Trophoblast cell (in vitro differentiated cells and primary cell): ENCODE measurements at regions not wholly inside any gene's neighbourhood (a gene's known extent, or its start where the extent isn't known, plus 50 kb on each side); places are given as distances from the start of the nearest gene placed in this dataset.

Experiments
- DNase-seq, 2 donors: peaks; one replicate each; pipeline ENCODE4 v3.0.0-alpha.2; 2016
- H2AFZ ChIP-seq: 2 replicates; pipeline ENCODE4 v1.6.1; 2013; ENCODE audit warnings: low read length, moderate library complexity, mild to moderate bottlenecking; ENCODE audit not compliant: insufficient read depth, poor library complexity
- H2AK5ac ChIP-seq: 2 replicates; pipeline ENCODE4 v1.6.1; 2013; ENCODE audit warnings: mild to moderate bottlenecking, low read length
- H2BK120ac ChIP-seq: 2 replicates; pipeline ENCODE4 v1.6.1; 2013; ENCODE audit warnings: low read length, mild to moderate bottlenecking, moderate library complexity; ENCODE audit not compliant: insufficient read depth, poor library complexity
- H2BK12ac ChIP-seq: 2 replicates; pipeline ENCODE4 v1.6.1; 2013; ENCODE audit warnings: mild to moderate bottlenecking, low read length, moderate library complexity
- H2BK5ac ChIP-seq: 2 replicates; pipeline ENCODE4 v1.6.1; 2013; ENCODE audit warnings: low read length, low read depth, moderate library complexity, mild to moderate bottlenecking; ENCODE audit not compliant: poor library complexity
- H3K14ac ChIP-seq: 2 replicates; pipeline ENCODE4 v1.6.1; 2013; ENCODE audit warnings: mild to moderate bottlenecking, low read length
- H3K18ac ChIP-seq: 2 replicates; pipeline ENCODE4 v1.6.1; 2013; ENCODE audit warnings: mild to moderate bottlenecking, low read length
- H3K23ac ChIP-seq: 2 replicates; pipeline ENCODE4 v1.6.1; 2013; ENCODE audit warnings: low read length
- H3K27ac ChIP-seq: 2 replicates; pipeline ENCODE4 v1.5.1; 2013; ENCODE audit warnings: low read depth, mild to moderate bottlenecking, inconsistent platforms, low read length, moderate library complexity
- H3K27me3 ChIP-seq: 2 replicates; pipeline ENCODE4 v1.6.1; 2013; ENCODE audit warnings: inconsistent platforms, mild to moderate bottlenecking, low read length, moderate library complexity; ENCODE audit not compliant: insufficient read depth
- H3K36me3 ChIP-seq, 2 experiments: 1 replicate in 1 of 2; 2 replicates in 1 of 2; pipeline ENCODE4 v1.6.1; 2013; ENCODE audit warnings: low read length in 2 of 2, mild to moderate bottlenecking in 2 of 2, moderate library complexity in 1 of 2; ENCODE audit not compliant: insufficient read depth in 2 of 2, control insufficient read depth in 1 of 2
- H3K4ac ChIP-seq: 2 replicates; pipeline ENCODE4 v1.6.1; 2013; ENCODE audit warnings: low read depth, mild to moderate bottlenecking, low read length, moderate library complexity
- H3K4me1 ChIP-seq, 2 experiments: 1 replicate in 1 of 2; 2 replicates in 1 of 2; pipeline ENCODE4 v1.6.1; 2013; ENCODE audit warnings: low read length in 2 of 2, mild to moderate bottlenecking in 2 of 2, moderate library complexity in 1 of 2; ENCODE audit not compliant: insufficient read depth in 2 of 2, control insufficient read depth in 1 of 2
- H3K4me2 ChIP-seq: 2 replicates; pipeline ENCODE4 v1.6.1; 2013; ENCODE audit warnings: inconsistent platforms, mild to moderate bottlenecking, low read length, moderate library complexity
- H3K4me3 ChIP-seq: 2 replicates; pipeline ENCODE4 v1.5.1; 2013; ENCODE audit warnings: mild to moderate bottlenecking, low read depth, low read length, inconsistent platforms
- H3K79me1 ChIP-seq: one replicate; pipeline ENCODE4 v1.6.1; 2013; ENCODE audit warnings: low read length
- H3K79me2 ChIP-seq: 2 replicates; pipeline ENCODE4 v1.6.1; 2013; ENCODE audit warnings: low read length, mild to moderate bottlenecking; ENCODE audit not compliant: control insufficient read depth, insufficient read depth, poor library complexity
- H3K9ac ChIP-seq: 2 replicates; pipeline ENCODE4 v1.6.1; 2013; ENCODE audit warnings: mild to moderate bottlenecking, low read length
- H3K9me3 ChIP-seq: 2 replicates; pipeline ENCODE4 v1.6.1; 2013; ENCODE audit warnings: low read depth, mild to moderate bottlenecking, control low read depth, inconsistent platforms, low read length; ENCODE audit not compliant: insufficient read depth
- H4K12ac ChIP-seq: 2 replicates; pipeline ENCODE4 v1.6.1; 2013; ENCODE audit warnings: low read depth, mild to moderate bottlenecking, low read length, moderate library complexity
- H4K8ac ChIP-seq: 2 replicates; pipeline ENCODE4 v1.6.1; 2013; ENCODE audit warnings: low read depth, mild to moderate bottlenecking, low read length, moderate library complexity
- H4K91ac ChIP-seq: one replicate; pipeline ENCODE4 v1.6.1; 2013; ENCODE audit warnings: low read depth, mild to moderate bottlenecking, low read length, moderate library complexity
- WGBS: extraction: QIAGEN DNeasy Blood & Tissue Kit; methylation state at CpG from one replicate; pipeline ENCODE4 v1.1.7; 2013; ENCODE audit warnings: missing lambda C conversion rate; ENCODE audit not compliant: insufficient read length, insufficient coverage; ENCODE audit errors: extremely low coverage; 5-methylcytosine and 5-hydroxymethylcytosine counted together

GRCh38 chr13:26999499-26999898 is 172.1 kb downstream of the USP12 start:
- H2BK12ac ChIP-seq, result no peak overlapping the region
- peaks cover 4% of the 10 kb centered on the region for H3K9me3 ChIP-seq
- no peak overlapping the region for H2AK5ac ChIP-seq
- H2AFZ ChIP-seq, result no peak overlapping the region
- H3K14ac ChIP-seq, result no peak overlapping the region
- no peak overlapping the region for H3K4me3 ChIP-seq
- H3K9ac ChIP-seq, result no peak overlapping the region
- no peaks in the 10 kb centered on the region for H3K79me1 ChIP-seq
- H3K23ac ChIP-seq, result no peak overlapping the region
- H3K27ac ChIP-seq, result no peak overlapping the region
- H2BK120ac ChIP-seq, result no peak overlapping the region
- no peak overlapping the region for H3K4ac ChIP-seq
- DNase-seq, result no peak
- no peak overlapping the region for H3K4me2 ChIP-seq
- H4K91ac ChIP-seq, result no peak overlapping the region
- no peaks in the 10 kb centered on the region for H3K4me1 ChIP-seq
- no peak overlapping the region for H4K12ac ChIP-seq
- no peak overlapping the region for H2BK5ac ChIP-seq
- no peak overlapping the region for H4K8ac ChIP-seq
- H3K36me3 ChIP-seq, result no peaks in the 10 kb centered on the region
- no peaks in the 10 kb centered on the region for H3K27me3 ChIP-seq
- H3K18ac ChIP-seq, result no peak overlapping the region
- WGBS, result no CpG with 5 or more reads among the region's 7 CpGs
- no peaks in the 10 kb centered on the region for H3K79me2 ChIP-seq

GRCh38 chr13:26998292-26998691 is 173.3 kb downstream of the USP12 start:
- H3K4ac ChIP-seq, result no peak overlapping the region
- H2AFZ ChIP-seq, result no peak overlapping the region
- no peak for DNase-seq
- H3K27me3 ChIP-seq, result no peaks in the 10 kb centered on the region
- no peak overlapping the region for H2BK12ac ChIP-seq
- no peak overlapping the region for H4K12ac ChIP-seq
- no peaks in the 10 kb centered on the region for H3K36me3 ChIP-seq
- no peak overlapping the region for H2BK120ac ChIP-seq
- H2AK5ac ChIP-seq, result no peak overlapping the region
- H3K4me1 ChIP-seq, result no peaks in the 10 kb centered on the region
- no peak overlapping the region for H4K8ac ChIP-seq
- H3K14ac ChIP-seq, result no peak overlapping the region
- H2BK5ac ChIP-seq, result no peak overlapping the region
- H3K18ac ChIP-seq, result no peak overlapping the region
- H3K79me2 ChIP-seq, result no peaks in the 10 kb centered on the region
- H3K79me1 ChIP-seq, result no peaks in the 10 kb centered on the region
- no CpG with 5 or more reads among the region's 8 CpGs for WGBS
- no peak overlapping the region for H4K91ac ChIP-seq
- no peak overlapping the region for H3K27ac ChIP-seq
- no peak overlapping the region for H3K9ac ChIP-seq
- H3K4me2 ChIP-seq, result no peak overlapping the region
- H3K23ac ChIP-seq, result no peak overlapping the region
- H3K9me3 ChIP-seq, result peaks cover 2% of the 10 kb centered on the region
- H3K4me3 ChIP-seq, result no peak overlapping the region

DNA sequence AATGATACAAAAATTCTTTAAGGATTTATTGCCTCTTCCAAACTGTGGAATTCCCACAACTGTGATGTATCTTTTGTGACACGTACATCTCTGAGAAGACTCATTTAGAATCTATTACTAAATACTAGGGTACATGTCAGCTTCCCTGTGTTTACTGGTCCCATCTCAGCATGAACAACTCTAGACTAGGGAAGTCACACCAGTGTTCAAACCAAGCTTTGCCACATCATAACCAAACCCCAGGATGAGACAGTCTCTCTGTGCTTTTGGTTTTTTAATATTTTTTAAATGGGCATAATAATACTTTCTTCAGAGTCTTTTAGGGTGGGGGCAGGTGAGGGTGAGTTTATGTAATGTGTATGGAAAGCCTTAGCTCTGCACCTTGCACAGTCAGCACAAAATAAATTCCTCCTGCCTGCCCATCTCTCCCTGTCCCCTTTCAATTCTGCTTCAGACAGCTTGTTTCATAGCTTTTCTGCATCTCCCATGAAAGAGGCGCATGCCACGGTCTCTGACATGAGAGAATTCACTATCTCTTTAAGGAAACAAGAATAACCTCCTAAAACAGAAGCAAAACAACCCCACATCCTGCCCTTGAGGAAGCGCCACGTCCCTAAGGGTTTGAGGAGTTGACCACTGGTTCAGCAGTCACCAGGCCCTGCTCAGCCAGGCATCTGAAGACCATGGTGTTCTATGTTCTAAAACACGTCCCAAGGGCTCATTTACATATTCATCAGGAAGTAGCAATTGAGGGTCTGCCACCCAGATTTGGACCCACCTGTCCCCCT is 174.5 kb downstream of the USP12 start:
- Histone ChIP-seq H3K27me3 (no peaks in the 10 kb centered on the region), H3K79me2 (no peaks in the 10 kb centered on the region), H2BK12ac (no peak overlapping the region), H3K4me3 (no peak overlapping the region), H3K4me1 (no peaks in the 10 kb centered on the region), H3K18ac (no peak overlapping the region), H3K9ac (no peak overlapping the region), H3K79me1 (no peaks in the 10 kb centered on the region), H3K23ac (no peak overlapping the region), H3K4me2 (no peak overlapping the region), H4K12ac (no peak overlapping the region), H4K91ac (no peak overlapping the region), H3K14ac (no peak overlapping the region), H2AFZ (no peak overlapping the region), H2BK5ac (no peak overlapping the region), H3K4ac (no peak overlapping the region), H4K8ac (no peak overlapping the region), H2BK120ac (no peak overlapping the region), H2AK5ac (no peak overlapping the region), H3K27ac (no peak overlapping the region), H3K36me3 (no peaks in the 10 kb centered on the region), H3K9me3 (peaks cover 2% of the 10 kb centered on the region)
- no CpG with 5 or more reads among the region's 6 CpGs for WGBS
- DNase-seq, result no peak

DNA sequence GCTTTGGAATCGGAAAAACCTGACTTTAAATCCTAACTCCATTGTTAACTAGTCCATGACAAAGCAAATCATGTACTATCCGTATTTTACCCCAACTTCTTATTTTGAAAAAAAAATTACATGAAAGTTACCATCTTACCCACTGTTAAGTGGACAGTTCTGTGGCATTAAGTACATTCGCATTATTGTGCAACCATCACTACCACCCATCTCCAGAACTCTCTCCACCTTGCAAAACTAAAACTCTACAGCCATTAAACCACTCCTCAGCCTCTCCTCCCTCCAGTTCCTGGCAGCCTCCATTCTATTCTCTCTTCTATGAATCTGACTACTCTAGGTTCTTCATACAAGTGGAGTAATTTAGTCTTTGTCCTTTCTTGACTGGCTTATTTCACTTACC is 176.5 kb downstream of the USP12 start:
- H3K23ac ChIP-seq, result no peak overlapping the region
- no peak overlapping the region for H2BK120ac ChIP-seq
- H3K4me2 ChIP-seq, result no peak overlapping the region
- H2BK5ac ChIP-seq, result no peak overlapping the region
- H3K18ac ChIP-seq, result no peak overlapping the region
- no peaks in the 10 kb centered on the region for H3K27me3 ChIP-seq
- H3K4me1 ChIP-seq, result no peaks in the 10 kb centered on the region
- H3K36me3 ChIP-seq, result no peaks in the 10 kb centered on the region
- H4K91ac ChIP-seq, result no peak overlapping the region
- H2BK12ac ChIP-seq, result no peak overlapping the region
- DNase-seq, result no peak
- peaks cover 2% of the 10 kb centered on the region for H3K79me1 ChIP-seq
- no peak overlapping the region for H2AK5ac ChIP-seq
- WGBS, result no CpG with 5 or more reads among the region's 3 CpGs
- no peak overlapping the region for H3K9ac ChIP-seq
- no peak overlapping the region for H3K4me3 ChIP-seq
- no peak overlapping the region for H4K8ac ChIP-seq
- no peak overlapping the region for H2AFZ ChIP-seq
- H4K12ac ChIP-seq, result no peak overlapping the region
- H3K27ac ChIP-seq, result no peak overlapping the region
- H3K14ac ChIP-seq, result no peak overlapping the region
- H3K79me2 ChIP-seq, result no peaks in the 10 kb centered on the region
- no peak overlapping the region for H3K4ac ChIP-seq
- H3K9me3 ChIP-seq, result peaks cover 2% of the 10 kb centered on the region
